VCaP (cell line): ENCODE measurements at regions not wholly inside any gene's neighbourhood (a gene's known extent, or its start where the extent isn't known, plus 50 kb on each side); places are given as distances from the start of the nearest gene placed in this dataset.

Experiments used
- H3K27ac ChIP-seq: fragments of 450-650 bp; 2 replicates; pipeline ENCODE4 v1.5.1; 2017
- TF ChIP-seq, protein P1 (sequence below): fragments of 450-650 bp; conservative IDR thresholded peaks from 2 replicates; pipeline ENCODE4 v1.5.1; 2017; ENCODE audit warnings: mild to moderate bottlenecking, moderate library complexity

DNA sequence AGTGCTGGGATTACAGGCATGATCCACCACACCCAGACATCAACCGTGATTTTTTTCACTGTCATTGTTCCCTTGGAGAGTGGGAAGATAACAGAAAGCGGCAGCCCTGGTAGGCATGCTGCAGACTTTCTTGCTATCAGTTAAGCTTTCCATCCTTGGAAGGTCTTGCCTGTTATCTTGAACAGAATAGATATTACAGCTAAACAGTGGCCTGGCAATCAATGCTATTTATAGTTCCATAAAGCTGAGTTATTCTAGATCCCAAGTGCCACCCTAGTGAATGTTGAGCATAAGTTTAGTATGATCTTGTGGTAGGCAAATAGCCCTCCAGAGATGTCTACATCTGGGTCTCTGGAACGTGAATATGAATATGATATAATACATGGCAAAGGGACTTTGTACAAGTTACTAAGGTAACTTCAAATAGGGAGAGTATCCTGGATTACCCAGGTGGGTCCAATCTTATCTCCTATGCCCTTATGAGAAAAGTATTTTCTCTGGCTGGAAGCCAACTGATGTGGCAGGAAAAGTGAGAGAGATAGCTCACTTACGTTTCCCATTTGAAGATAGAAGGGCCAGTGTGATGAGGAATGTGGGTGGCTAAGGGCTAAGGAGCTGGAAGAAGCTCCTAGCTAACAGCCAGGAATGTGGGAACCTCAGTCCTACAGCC is 609.1 kb upstream of the IGFBP3 start:
- H3K27ac ChIP-seq, result no peak overlapping the region
- TF ChIP-seq, protein P1, sequence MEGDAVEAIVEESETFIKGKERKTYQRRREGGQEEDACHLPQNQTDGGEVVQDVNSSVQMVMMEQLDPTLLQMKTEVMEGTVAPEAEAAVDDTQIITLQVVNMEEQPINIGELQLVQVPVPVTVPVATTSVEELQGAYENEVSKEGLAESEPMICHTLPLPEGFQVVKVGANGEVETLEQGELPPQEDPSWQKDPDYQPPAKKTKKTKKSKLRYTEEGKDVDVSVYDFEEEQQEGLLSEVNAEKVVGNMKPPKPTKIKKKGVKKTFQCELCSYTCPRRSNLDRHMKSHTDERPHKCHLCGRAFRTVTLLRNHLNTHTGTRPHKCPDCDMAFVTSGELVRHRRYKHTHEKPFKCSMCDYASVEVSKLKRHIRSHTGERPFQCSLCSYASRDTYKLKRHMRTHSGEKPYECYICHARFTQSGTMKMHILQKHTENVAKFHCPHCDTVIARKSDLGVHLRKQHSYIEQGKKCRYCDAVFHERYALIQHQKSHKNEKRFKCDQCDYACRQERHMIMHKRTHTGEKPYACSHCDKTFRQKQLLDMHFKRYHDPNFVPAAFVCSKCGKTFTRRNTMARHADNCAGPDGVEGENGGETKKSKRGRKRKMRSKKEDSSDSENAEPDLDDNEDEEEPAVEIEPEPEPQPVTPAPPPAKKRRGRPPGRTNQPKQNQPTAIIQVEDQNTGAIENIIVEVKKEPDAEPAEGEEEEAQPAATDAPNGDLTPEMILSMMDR, result no peak

DNA sequence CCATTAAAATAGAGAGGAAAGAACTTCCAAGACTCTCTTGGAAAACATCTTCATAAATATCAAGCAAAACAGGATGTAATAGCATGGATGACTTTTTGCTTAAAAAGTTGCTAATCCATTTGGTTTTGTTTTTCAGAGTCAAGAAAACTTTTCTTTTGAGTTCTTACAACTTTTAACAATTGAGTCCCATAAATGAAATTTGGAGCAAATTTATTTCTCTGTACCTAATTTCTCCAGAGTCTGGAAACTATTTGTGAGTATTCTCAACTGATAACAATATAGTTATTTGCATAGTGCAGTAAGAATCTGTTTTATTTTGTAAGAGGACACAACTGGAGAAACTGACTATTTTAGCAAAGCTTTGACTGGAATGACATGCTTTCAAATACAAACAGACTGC is 606.3 kb upstream of the IGFBP3 start:
- TF ChIP-seq, protein P1, result no peak
- H3K27ac ChIP-seq, result no peak overlapping the region

DNA sequence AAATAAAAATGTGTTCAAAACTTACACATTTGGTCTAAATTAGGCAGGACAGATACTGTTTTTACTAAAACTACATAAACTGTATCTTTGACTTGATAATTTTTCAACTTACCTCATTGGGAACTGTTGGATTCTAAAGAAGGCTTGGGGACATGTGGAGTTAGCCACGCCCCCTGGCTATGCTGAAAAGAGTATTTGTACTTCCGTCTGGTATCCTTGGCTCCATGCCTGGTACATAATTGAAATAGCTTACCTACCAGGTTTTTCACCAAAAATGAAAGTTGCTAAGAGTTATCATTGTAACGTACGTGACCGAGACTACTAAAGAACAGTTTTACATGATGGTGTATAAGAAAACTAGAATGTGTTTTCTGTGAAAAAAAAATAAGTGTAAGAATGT is 604.8 kb upstream of the IGFBP3 start:
- no peak overlapping the region for H3K27ac ChIP-seq
- TF ChIP-seq, protein P1, result no peak

DNA sequence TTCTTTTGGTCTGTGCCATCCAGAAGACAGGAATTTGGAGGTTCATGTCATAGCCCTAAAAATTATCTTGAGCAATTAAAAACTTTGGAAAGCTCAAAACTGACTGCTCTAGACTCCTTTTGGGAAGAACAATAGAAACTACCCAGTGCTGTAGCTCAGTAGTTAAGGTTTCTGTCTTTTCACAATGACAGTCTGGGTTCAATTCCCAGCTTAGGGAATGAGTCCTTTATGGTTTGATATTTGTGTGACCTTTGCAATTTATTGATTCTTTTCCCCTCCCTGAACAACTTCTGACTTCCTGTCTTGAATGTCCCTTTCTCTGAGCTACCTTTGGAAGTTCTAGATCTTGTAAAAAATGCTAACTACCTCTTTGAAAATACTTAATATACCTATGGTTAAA is 603.3 kb upstream of the IGFBP3 start:
- TF ChIP-seq, protein P1, result no peak
- no peak overlapping the region for H3K27ac ChIP-seq

DNA sequence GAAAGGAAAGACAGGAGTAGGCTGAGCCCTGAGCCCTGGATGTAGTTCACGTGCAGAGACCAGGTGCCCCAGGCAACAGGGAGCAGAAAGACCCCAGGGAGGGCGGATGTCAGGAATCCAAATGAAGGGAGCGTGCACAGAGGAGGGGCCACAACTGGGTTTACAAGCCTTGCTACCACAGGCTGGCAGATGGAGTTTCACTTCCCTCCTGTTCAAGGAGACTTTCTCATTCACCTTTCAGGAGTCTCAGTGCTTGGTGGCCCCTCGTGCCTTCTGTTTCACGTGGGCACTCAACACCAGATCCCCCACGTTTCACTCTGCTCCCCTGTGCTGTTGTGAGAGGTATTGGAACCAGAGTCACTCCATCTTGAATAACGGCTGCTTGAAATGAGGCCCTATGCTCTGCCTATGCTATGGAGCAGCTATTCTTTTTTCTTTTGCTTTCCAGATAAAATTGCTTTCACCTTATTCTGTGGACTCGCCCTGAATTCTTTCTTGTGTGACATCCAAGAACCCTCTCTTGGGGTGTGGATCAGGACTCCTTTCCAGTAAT is 601.4 kb upstream of the IGFBP3 start:
- TF ChIP-seq, protein P1, result no peak
- H3K27ac ChIP-seq, result no peak overlapping the region

DNA sequence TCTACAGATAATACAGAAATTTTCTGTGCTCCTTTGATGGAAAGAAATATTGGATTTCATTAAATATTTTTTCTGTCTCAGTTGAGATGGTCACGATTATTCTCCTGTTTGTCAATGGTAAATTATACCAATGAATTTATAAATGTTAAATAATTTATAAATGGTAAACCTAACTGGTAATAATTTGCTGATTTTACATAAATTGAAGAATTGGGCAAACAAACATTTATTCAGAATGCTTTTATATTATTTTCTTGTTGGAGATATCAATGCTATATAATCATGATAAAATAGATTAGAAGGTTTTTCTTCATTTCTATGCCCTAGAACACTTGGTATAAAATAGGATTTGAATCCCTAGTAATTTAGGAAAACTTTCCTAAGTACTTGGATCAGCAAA is 597.6 kb upstream of the IGFBP3 start:
- TF ChIP-seq, protein P1, result no peak
- H3K27ac ChIP-seq, result no peak overlapping the region

DNA sequence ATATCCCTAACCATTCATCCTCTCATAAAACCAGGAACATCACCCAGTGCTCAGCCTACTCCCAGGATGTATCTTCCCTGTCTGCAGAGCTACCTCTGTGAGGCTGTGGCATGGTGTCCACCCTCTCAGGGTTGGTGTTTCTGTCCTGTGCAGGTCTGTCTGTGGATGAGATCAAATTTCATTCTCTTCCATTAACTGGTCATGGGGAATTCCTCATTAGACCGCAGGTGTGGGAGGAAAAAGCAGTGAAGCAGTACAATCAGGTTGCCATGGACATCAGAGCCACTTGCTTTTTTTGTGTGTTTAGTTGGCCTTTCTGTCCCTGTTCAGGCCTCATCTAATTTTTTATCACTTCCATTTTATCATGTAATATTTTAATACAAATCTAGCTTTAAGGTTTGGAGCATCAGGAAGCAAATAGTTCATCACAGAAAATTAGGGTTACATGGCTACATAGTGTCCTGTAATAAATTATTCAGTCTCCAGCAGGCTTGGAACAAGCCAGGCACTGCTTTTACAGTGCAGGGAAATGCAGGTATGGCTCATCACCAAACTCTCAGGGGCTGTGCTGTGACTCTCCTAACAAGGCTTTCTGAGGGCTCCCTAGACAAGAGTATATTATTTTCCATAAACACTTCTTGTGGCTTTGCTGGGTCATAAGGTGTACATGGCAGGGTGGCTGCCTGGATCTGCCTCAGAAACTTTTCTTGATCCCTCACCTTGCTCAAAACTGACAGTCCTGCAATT is 594.9 kb upstream of the IGFBP3 start:
- TF ChIP-seq, protein P1, result no peak
- no peak overlapping the region for H3K27ac ChIP-seq
